Aorta (tissue), 5 donors: ENCODE measurements at regions not wholly inside any gene's neighbourhood (a gene's known extent, or its start where the extent isn't known, plus 50 kb on each side); places are given as distances from the start of the nearest gene placed in this dataset.
"Not testable (repeated sequence)": the region's sequence is repeated elsewhere in the genome, so short reads cannot be mapped to it uniquely, and the experiment has no call there.

Source experiments
- ATAC-seq: fragments of 200-7000 bp; cut with Tn5 transposase; one replicate; pipeline ENCODE4 v1.9.1; 2022; ENCODE audit warnings: moderate library complexity; ENCODE audit not compliant: low FRiP score
- DNase-seq, 2 donors: peaks; one replicate each; pipeline ENCODE4 v3.0.0-alpha.2; 2020
- H3K27ac ChIP-seq, 2 donors: one replicate each; pipeline ENCODE4 v1.5.1; 2013; ENCODE audit warnings: low read length in 2 of 2, mild to moderate bottlenecking in 2 of 2, moderate library complexity in 2 of 2, control low read depth in 1 of 2, inconsistent platforms in 1 of 2, low read depth in 1 of 2
- H3K27me3 ChIP-seq, 2 donors: one replicate each; pipeline ENCODE4 v1.6.1; 2013; ENCODE audit warnings: control low read depth in 1 of 2, low read length in 1 of 2, mild to moderate bottlenecking in 1 of 2, moderate library complexity in 1 of 2; ENCODE audit not compliant: insufficient read depth in 2 of 2, control insufficient read depth in 1 of 2
- H3K36me3 ChIP-seq, 2 donors: one replicate each; pipeline ENCODE4 v1.6.1; 2013; ENCODE audit warnings: control low read depth in 1 of 2, low read length in 1 of 2, mild to moderate bottlenecking in 1 of 2; ENCODE audit not compliant: insufficient read depth in 2 of 2, control insufficient read depth in 1 of 2
- H3K4me1 ChIP-seq, 2 donors: one replicate each; pipeline ENCODE4 v1.6.1; 2013; ENCODE audit warnings: low read length in 2 of 2, control low read depth in 1 of 2, mild to moderate bottlenecking in 1 of 2, moderate library complexity in 1 of 2; ENCODE audit not compliant: insufficient read depth in 2 of 2, control insufficient read depth in 1 of 2
- H3K4me3 ChIP-seq, 2 donors: one replicate each; pipeline ENCODE4 v1.5.1; 2013; ENCODE audit warnings: low read length in 2 of 2, control low read depth in 1 of 2, mild to moderate bottlenecking in 1 of 2
- H3K9me3 ChIP-seq: one replicate; pipeline ENCODE4 v1.6.1; 2013; ENCODE audit warnings: mild to moderate bottlenecking, low read length; ENCODE audit not compliant: control insufficient read depth
- WGBS, 2 donors: extraction: QIAGEN DNeasy Blood & Tissue Kit; methylation state at CpG; one replicate each; pipeline ENCODE4 v1.1.7; 2013; 5-methylcytosine and 5-hydroxymethylcytosine counted together
- intact Hi-C, 2 donors: fragments of 100-400 bp; cut with DNase I; formaldehyde crosslinking; loops; one replicate each; pipeline versions ENCODE4 v1.14.2 to v1.15.0; 2022
- donor health status: healthy with polysubstance abuse.
- donor health status: Bipolar disorder and iron deficiency.
- donor health status: DM: no; HTN: no; CAD: no.
- donor health status: DM: no; HTN: no; CAD: no.
- donor health status: DM: yes; HTN: yes; CAD: no.

- H3K9me3 ChIP-seq = peaks cover 2% of the 10 kb centered on the region
- no peaks in the 10 kb centered on the region for H3K4me1 ChIP-seq
- H3K4me3 ChIP-seq = no peak overlapping the region
- no peak overlapping the region for H3K27ac ChIP-seq
- intact Hi-C loops = no loop called here
- no peak for ATAC-seq
- WGBS, 2 donors = 34 to 62% methylated on average over 2 of the region's 2 CpGs
- no peaks in the 10 kb centered on the region for H3K27me3 ChIP-seq
- no peak for DNase-seq
- peaks cover 0 to 2% of the 10 kb centered on the region in 2 donors for H3K36me3 ChIP-seq
Measured at GRCh38 chr5:145443366-145443765, 391.8 kb downstream of the PRELID2 start.

DNA sequence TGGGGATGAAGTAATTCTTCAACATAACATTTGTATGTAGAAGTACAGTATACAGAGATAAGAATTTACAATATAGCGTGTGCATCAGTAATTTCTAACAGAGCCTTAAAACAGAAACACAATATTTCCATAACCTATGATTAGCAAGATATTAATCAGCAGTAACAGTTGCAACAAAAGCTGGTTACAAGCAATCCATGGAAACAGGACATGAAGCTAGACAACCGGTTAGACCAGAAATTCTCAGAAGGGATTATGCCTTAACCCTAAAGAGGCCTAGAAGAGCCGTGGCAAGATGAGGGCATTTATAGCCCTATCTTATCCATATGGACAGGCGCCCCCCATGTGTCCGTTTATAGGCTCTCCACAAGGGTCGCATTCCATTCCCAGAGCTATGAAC is 392.5 kb downstream of the PRELID2 start:
- H3K4me1 ChIP-seq, H3K27me3 ChIP-seq, ATAC-seq, H3K27ac ChIP-seq, H3K36me3 ChIP-seq, H3K9me3 ChIP-seq, intact Hi-C loops, H3K4me3 ChIP-seq, DNase-seq: not testable (repeated sequence)
- WGBS, 2 donors = 85 to 88% methylated on average over 6 of the region's 6 CpGs

DNA sequence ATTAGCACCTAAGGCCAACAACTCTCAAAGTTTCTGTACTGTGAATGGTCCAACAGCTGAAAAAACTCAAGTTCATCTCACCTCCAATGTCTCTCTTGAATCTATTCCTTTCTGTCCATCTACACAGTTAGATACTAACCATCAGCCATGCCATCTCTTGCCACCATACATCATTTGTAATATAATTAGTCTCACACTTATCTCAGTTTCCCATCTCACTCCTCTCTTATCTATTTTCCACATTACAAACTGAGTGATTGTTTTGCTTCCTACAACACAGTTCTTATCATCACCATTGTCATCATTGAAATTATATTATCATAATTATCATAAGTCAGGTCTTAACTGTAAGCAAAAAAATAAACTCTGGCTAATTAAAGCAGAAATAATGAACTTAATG is 393.9 kb downstream of the PRELID2 start:
- intact Hi-C loops = no loop called here

GRCh38 chr5:145437627-145438026 is 397.5 kb downstream of the PRELID2 start:
- H3K9me3 ChIP-seq = peaks cover 2% of the 10 kb centered on the region
- WGBS, 2 donors = 68 to 71% methylated on average over 3 of the region's 3 CpGs
- H3K4me3 ChIP-seq = no peak overlapping the region
- H3K4me1 ChIP-seq = no peaks in the 10 kb centered on the region
- no peak overlapping the region for H3K27ac ChIP-seq
- no peak for DNase-seq
- no peak for ATAC-seq
- no peaks in the 10 kb centered on the region for H3K27me3 ChIP-seq
- intact Hi-C loops = no loop called here
- H3K36me3 ChIP-seq = peaks cover 0 to 2% of the 10 kb centered on the region in 2 donors

More for the DNA sequence above, 393.9 kb downstream of the PRELID2 start:
- DNase-seq (no peak), ATAC-seq (no peak)
- Histone ChIP-seq H3K4me3 (no peak overlapping the region), H3K4me1 (no peaks in the 10 kb centered on the region), H3K36me3 (peaks cover 0 to 2% of the 10 kb centered on the region in 2 donors), H3K27me3 (no peaks in the 10 kb centered on the region), H3K9me3 (peaks cover 2% of the 10 kb centered on the region), H3K27ac (no peak overlapping the region)

DNA sequence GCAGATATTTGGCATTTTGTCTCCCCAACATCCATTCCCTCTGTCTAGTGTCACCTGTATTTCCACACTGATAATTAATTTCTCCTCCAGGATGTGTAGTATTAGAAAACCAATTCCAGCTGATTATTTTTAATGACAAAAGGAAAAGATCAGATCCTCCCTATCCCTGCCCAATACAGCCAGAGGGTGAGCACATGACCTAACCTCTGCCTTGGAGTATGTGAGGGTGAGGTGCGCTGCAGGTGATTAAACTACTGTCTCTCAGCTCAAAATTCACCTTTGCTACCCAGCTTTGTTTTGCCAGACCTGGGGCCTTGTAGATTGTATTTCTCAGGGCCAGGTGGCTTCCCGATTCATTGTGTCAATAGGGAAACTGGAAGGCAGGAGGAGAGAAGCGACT is 402.1 kb downstream of the PRELID2 start:
- Histone ChIP-seq H3K36me3 (no peaks in the 10 kb centered on the region), H3K4me3 (no peak overlapping the region), H3K9me3 (peaks cover 3% of the 10 kb centered on the region), H3K27me3 (no peaks in the 10 kb centered on the region), H3K27ac (no peak overlapping the region), H3K4me1 (no peaks in the 10 kb centered on the region)
- WGBS, 2 donors = 93 to 95% methylated on average over 3 of the region's 3 CpGs
- no peak for ATAC-seq
- no peak for DNase-seq
- intact Hi-C loops = no loop called here

GRCh38 chr5:145429170-145429569 is 406.0 kb downstream of the PRELID2 start:
- Histone ChIP-seq H3K4me3 (no peak overlapping the region), H3K36me3 (peaks cover 0 to 4% of the 10 kb centered on the region in 2 donors), H3K27me3 (no peaks in the 10 kb centered on the region), H3K4me1 (no peaks in the 10 kb centered on the region), H3K9me3 (peaks cover 3% of the 10 kb centered on the region), H3K27ac (no peak overlapping the region)
- intact Hi-C loops = no loop called here
- ATAC-seq = no peak
- 82 to 88% methylated on average over 3 of the region's 3 CpGs for WGBS, 2 donors
- DNase-seq = no peak

- H3K4me3 ChIP-seq = no peak overlapping the region
- DNase-seq (no peak), ATAC-seq (no peak)
- WGBS, 2 donors = 99 to 100% methylated on average over 1 of the region's 1 CpG
- intact Hi-C loops = no loop called here
- H3K9me3 ChIP-seq = peaks cover 11% of the 10 kb centered on the region
- no peak overlapping the region for H3K27ac ChIP-seq
- no peaks in the 10 kb centered on the region for H3K36me3 ChIP-seq
- H3K27me3 ChIP-seq = no peaks in the 10 kb centered on the region
- H3K4me1 ChIP-seq = no peaks in the 10 kb centered on the region
Measured at GRCh38 chr5:145408048-145408341, 427.1 kb downstream of the PRELID2 start.

DNA sequence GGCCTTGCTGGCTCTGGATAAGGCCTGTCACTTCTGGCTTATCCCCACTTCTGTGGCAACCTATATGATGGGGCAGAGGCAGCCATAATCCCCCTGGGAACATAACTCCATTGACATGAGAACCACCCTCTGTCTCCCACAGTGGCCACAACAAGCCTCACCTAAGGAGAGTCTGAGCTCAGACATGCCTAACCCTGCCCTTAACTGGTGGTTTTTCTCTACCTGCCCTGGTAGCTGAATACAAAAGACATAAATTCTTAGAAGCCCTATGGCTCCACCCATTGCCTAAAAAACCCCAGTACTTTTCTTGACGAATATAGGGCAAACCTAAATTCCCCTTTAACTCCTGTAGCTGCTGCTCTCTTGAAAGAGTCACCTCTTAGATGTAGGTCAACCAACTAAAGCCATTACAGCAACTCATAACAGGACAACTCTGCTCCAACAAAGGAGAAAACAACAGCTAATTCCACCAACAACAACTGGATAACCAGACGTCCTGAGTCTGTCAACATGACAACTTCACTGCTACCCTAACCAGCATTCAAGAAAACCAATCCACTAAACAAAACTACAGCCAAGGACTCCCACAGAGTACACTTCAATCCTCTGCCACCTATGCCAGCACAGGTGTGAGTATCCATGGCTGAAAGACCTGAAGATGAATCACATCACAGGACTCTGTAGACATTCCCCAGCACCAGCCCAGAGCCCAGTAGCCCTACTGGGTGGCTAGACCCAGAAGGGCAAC is 427.7 kb downstream of the PRELID2 start:
- no peak for DNase-seq
- Histone ChIP-seq H3K36me3 (no peaks in the 10 kb centered on the region), H3K9me3 (peaks cover 11% of the 10 kb centered on the region), H3K27me3 (no peaks in the 10 kb centered on the region), H3K4me3 (no peak overlapping the region), H3K4me1 (no peaks in the 10 kb centered on the region), H3K27ac (no peak overlapping the region)
- ATAC-seq = no peak
- 76 to 83% methylated on average over 2 of the region's 2 CpGs for WGBS, 2 donors
- intact Hi-C loops = no loop called here

DNA sequence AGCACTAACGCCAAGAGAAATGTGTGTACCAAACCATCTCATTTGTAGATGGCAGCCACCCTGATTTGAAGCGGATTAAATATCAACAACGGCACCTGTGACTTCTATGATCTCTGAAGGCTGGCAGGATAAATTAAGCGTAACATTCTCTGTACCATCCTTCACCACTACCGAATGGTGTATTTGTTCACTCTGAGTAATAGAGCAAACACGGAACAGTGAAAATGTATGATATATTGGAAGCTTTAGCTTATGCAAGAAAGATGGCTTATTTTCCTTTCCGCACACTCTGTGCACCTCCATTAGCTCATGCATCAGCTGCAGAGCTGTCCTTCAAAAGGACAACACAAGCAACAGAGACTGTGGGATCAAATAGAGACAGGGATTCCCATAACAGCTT is 431.1 kb downstream of the PRELID2 start:
- no peaks in the 10 kb centered on the region for H3K4me1 ChIP-seq
- H3K4me3 ChIP-seq = no peak overlapping the region
- H3K27ac ChIP-seq = no peak overlapping the region
- 82 to 90% methylated on average over 7 of the region's 7 CpGs for WGBS, 2 donors
- H3K27me3 ChIP-seq = no peaks in the 10 kb centered on the region
- no peak for ATAC-seq
- peaks cover 6% of the 10 kb centered on the region for H3K9me3 ChIP-seq
- no peak for DNase-seq
- intact Hi-C loops = no loop called here
- H3K36me3 ChIP-seq = peaks cover 0 to 2% of the 10 kb centered on the region in 2 donors
